ENCODE measurements at regions not wholly inside any gene's neighbourhood (a gene's known extent, or its start where the extent isn't known, plus 50 kb on each side); places are given as distances from the start of the nearest gene placed in this dataset.
A peak's percentile ranks its signal among the peaks of the same experiment; 100 is the strongest.

DNA sequence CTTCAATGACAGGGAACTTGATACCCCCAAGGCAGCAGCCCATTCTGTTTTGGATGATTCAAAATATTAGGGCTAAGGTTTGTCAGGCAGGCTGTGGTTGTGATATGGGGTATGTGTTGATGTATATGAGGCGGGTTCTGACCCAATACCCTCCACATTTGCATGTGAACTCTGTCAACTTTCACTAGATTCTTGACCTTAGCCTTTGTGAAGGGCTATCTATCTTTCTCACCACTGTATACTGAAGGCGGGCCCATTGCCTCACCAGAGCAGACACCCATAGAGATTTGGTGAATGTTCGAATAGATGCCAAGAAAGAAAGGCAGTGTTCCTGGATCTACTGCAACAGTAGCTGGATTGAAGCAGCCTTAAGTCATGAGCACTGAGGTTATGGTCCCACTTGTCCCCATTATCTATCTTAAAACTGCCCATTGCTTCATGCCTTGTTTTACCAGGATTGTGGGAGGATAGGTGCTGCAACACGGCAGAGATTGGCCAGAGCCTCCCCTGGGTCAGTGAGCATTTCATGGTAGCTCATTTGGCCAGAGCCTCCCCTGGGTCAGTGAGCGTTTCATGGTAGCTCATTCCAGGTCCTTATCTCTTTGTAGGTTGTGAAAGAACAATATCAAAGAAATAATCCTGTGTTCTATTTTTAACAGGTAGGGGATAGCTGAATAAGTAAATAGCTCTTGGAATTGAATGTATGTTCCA lies 399.6 kb downstream of the TMEM135 start:
- Histone ChIP-seq H3K36me3 (no peaks in the 10 kb centered on the region), H3K4me1 (no peaks in the 10 kb centered on the region), H3K27ac (no peak overlapping the region), H3K4me3 (no peak overlapping the region), H3K9me3 (no peaks in the 10 kb centered on the region), H3K27me3 (no peaks in the 10 kb centered on the region)
- ATAC-seq, result no peak
- in situ Hi-C loops (cut with MboI; ENCODE audit: low sequenced_read_pairs in 4 of 4), result no loop called here
- no peak for DNase-seq
- intact Hi-C loops (cut with DNase I; ENCODE audit: low total_unique reads), result no loop called here
- TF ChIP-seq, protein P1, sequence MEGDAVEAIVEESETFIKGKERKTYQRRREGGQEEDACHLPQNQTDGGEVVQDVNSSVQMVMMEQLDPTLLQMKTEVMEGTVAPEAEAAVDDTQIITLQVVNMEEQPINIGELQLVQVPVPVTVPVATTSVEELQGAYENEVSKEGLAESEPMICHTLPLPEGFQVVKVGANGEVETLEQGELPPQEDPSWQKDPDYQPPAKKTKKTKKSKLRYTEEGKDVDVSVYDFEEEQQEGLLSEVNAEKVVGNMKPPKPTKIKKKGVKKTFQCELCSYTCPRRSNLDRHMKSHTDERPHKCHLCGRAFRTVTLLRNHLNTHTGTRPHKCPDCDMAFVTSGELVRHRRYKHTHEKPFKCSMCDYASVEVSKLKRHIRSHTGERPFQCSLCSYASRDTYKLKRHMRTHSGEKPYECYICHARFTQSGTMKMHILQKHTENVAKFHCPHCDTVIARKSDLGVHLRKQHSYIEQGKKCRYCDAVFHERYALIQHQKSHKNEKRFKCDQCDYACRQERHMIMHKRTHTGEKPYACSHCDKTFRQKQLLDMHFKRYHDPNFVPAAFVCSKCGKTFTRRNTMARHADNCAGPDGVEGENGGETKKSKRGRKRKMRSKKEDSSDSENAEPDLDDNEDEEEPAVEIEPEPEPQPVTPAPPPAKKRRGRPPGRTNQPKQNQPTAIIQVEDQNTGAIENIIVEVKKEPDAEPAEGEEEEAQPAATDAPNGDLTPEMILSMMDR (IDR thresholded peaks at IDR 0.05 in 4 of 5, conservative IDR thresholded peaks at IDR 0.05 in 1 of 5), result no peak
- no peak for TF ChIP-seq POLR2A (IDR thresholded peaks at IDR 0.05)

DNA sequence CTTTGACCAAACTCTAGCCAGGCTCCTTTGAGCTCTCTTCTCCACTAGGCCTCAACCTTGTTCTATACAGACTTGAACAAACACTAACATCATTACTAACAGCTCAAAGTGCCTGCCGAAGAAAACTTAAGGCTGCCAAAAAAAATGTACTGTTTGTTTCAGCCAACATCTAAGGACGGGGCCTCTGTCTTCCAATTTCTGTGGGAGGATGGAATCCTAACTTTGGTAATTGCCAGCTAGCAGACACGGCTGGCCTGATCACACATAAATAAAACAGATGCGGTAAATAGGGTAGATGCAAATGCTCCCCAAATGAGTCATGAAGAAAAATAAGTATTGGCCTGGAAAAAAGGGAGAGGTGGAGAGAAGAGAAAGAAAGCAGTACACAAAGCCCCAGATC lies 394.3 kb downstream of the TMEM135 start:
- Histone ChIP-seq H3K27ac (no peak overlapping the region), H3K9me3 (no peaks in the 10 kb centered on the region), H3K27me3 (no peaks in the 10 kb centered on the region), H3K4me1 (no peaks in the 10 kb centered on the region), H3K4me3 (no peak overlapping the region), H3K36me3 (no peaks in the 10 kb centered on the region)
- intact Hi-C loops (cut with DNase I; ENCODE audit: low total_unique reads) (no loop called here), in situ Hi-C loops (cut with MboI; ENCODE audit: low sequenced_read_pairs in 4 of 4) (no loop called here)
- TF ChIP-seq POLR2A (IDR thresholded peaks at IDR 0.05), result no peak
- TF ChIP-seq, protein P1 (IDR thresholded peaks at IDR 0.05 in 4 of 5, conservative IDR thresholded peaks at IDR 0.05 in 1 of 5), result no peak
- no peak for ATAC-seq
- DNase-seq, result no peak

DNA sequence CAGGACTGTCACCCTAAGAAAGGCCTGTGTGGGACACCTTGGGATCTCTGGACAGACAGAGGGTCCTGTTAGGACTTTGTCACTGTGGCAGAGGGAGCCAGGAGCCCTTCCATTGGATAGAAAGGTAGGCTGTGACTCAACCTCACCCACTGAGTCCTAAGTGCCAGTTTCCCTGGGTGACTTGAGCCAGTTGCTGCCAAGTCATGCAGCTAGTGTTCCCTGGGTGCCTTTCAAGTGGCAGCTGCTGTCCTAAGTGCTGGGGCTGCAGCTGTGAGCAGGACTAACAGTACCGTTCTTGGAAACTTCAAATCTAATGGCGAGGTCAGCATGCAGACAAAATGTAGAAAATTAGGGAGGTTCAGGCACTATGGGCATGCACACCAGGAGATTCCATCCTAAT lies 393.7 kb downstream of the TMEM135 start:
- in situ Hi-C loops (cut with MboI; ENCODE audit: low sequenced_read_pairs in 4 of 4) (no loop called here), intact Hi-C loops (cut with DNase I; ENCODE audit: low total_unique reads) (no loop called here)
- no peaks in the 10 kb centered on the region for H3K36me3 ChIP-seq
- DNase-seq (peak; percentile 5 to 13), ATAC-seq (peak; percentile 39 to 71)
- no peak overlapping the region for H3K4me3 ChIP-seq
- no peak overlapping the region for H3K27ac ChIP-seq
- no peaks in the 10 kb centered on the region for H3K9me3 ChIP-seq
- TF ChIP-seq, protein P1 (IDR thresholded peaks at IDR 0.05 in 4 of 5, conservative IDR thresholded peaks at IDR 0.05 in 1 of 5), result no peak
- TF ChIP-seq POLR2A (IDR thresholded peaks at IDR 0.05), result no peak
- H3K27me3 ChIP-seq, result no peaks in the 10 kb centered on the region
- H3K4me1 ChIP-seq, result no peaks in the 10 kb centered on the region

DNA sequence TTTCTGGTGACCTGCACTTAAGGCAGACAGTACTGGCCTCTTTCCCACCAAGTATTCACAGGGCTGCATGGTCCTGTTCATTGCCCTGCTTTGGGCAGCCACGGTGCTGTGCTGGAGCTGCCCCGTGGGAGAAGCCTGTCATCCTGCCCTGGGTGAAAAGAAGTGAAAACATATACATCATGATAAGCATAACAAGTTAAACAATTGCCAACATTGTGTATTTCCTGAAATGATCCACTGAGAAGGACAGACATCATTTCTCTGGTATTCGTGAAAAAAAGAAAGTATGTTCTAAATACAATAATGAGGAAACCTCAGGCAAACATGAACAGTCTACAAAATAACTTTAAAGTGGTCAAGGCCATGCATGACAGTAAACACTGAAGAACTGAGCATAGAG lies 393.1 kb downstream of the TMEM135 start:
- H3K4me3 ChIP-seq, result no peak overlapping the region
- ATAC-seq (no peak), DNase-seq (no peak)
- no peak overlapping the region for H3K27ac ChIP-seq
- intact Hi-C loops (cut with DNase I; ENCODE audit: low total_unique reads), result no loop called here
- TF ChIP-seq, protein P1 (IDR thresholded peaks at IDR 0.05 in 4 of 5, conservative IDR thresholded peaks at IDR 0.05 in 1 of 5), result no peak
- no peak for TF ChIP-seq POLR2A (IDR thresholded peaks at IDR 0.05)
- in situ Hi-C loops (cut with MboI; ENCODE audit: low sequenced_read_pairs in 4 of 4), result no loop called here
- H3K27me3 ChIP-seq, result no peaks in the 10 kb centered on the region
- H3K36me3 ChIP-seq, result no peaks in the 10 kb centered on the region
- no peaks in the 10 kb centered on the region for H3K9me3 ChIP-seq
- H3K4me1 ChIP-seq, result no peaks in the 10 kb centered on the region

DNA sequence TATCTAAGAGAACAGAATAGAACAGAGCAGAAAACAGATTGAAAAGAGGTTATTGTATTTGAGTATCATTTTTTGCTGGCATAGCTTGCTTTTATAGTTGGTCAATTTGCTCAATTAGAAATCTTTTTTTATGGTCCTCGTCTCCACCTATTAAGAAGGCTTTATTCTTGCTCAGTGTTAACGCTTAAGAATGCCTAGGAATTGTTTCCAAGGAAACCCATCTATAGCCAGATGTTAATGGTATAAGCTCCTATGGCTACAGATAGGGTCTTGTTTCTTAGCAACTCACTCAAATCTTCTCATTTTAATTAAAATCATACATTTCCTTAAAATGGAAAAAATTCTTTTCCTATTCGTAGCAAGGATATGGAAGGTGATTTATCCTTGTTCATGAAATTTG lies 392.3 kb downstream of the TMEM135 start:
- in situ Hi-C loops (cut with MboI; ENCODE audit: low sequenced_read_pairs in 4 of 4), result loop anchor here in 2 of 4 donors (10.0 kb wide), 1 partner anchor 495 kb away; no protein-coding TSS in a partner anchor

More for the DNA sequence above, 392.3 kb downstream of the TMEM135 start:
- no peak overlapping the region for H3K4me3 ChIP-seq
- H3K9me3 ChIP-seq, result no peaks in the 10 kb centered on the region
- TF ChIP-seq POLR2A (IDR thresholded peaks at IDR 0.05), result no peak
- TF ChIP-seq, protein P1 (IDR thresholded peaks at IDR 0.05 in 4 of 5, conservative IDR thresholded peaks at IDR 0.05 in 1 of 5), result no peak
- H3K27ac ChIP-seq, result no peak overlapping the region
- intact Hi-C loops (cut with DNase I; ENCODE audit: low total_unique reads), result no loop called here
- H3K4me1 ChIP-seq, result no peaks in the 10 kb centered on the region
- DNase-seq (no peak), ATAC-seq (no peak)
- no peaks in the 10 kb centered on the region for H3K36me3 ChIP-seq
- H3K27me3 ChIP-seq, result no peaks in the 10 kb centered on the region
